AG09309 (cell line): ENCODE measurements at regions not wholly inside any gene's neighbourhood (a gene's known extent, or its start where the extent isn't known, plus 50 kb on each side); places are given as distances from the start of the nearest gene placed in this dataset.

Source experiments
- DNase-seq: peaks from one replicate; pipeline ENCODE4 v3.0.0-alpha.2; 2010; ENCODE audit warnings: low read depth
- H3K4me3 ChIP-seq: 2 replicates; pipeline ENCODE4 v1.5.1; 2011; ENCODE audit warnings: mild to moderate bottlenecking, low read depth, low read length, moderate library complexity; ENCODE audit not compliant: control insufficient read depth
- CTCF ChIP-seq: IDR thresholded peaks from 2 replicates; pipeline ENCODE4 v1.5.1; 2011; ENCODE audit warnings: mild to moderate bottlenecking, low read depth, low read length, inconsistent platforms; ENCODE audit not compliant: insufficient read depth, control insufficient read depth; ENCODE audit errors: missing control alignments

GRCh38 chr20:58145506-58146080 is 82.9 kb downstream of the ANKRD60 start:
- no peak for DNase-seq

GRCh38 chr20:58144096-58144495 is 84.4 kb downstream of the ANKRD60 start:
- TF ChIP-seq CTCF = no peak
- no peak overlapping the region for H3K4me3 ChIP-seq
- no peak for DNase-seq

More at GRCh38 chr20:58145506-58146080, 82.9 kb downstream of the ANKRD60 start:
- no peak for TF ChIP-seq CTCF
- H3K4me3 ChIP-seq = no peak overlapping the region

GRCh38 chr20:58143531-58143930 is 84.9 kb downstream of the ANKRD60 start:
- TF ChIP-seq CTCF = no peak
- no peak overlapping the region for H3K4me3 ChIP-seq
- no peak for DNase-seq

- DNase-seq = no peak
- TF ChIP-seq CTCF = no peak
These were observed 85.6 kb downstream of the ANKRD60 start for GRCh38 chr20:58142843-58143185.

GRCh38 chr20:58141971-58142842 is 86.2 kb downstream of the ANKRD60 start:
- no peak overlapping the region for H3K4me3 ChIP-seq
- DNase-seq = no peak
- no peak for TF ChIP-seq CTCF

More at GRCh38 chr20:58142843-58143185, 85.6 kb downstream of the ANKRD60 start:
- no peak overlapping the region for H3K4me3 ChIP-seq

- no peak for DNase-seq
- H3K4me3 ChIP-seq = no peak overlapping the region
- no peak for TF ChIP-seq CTCF
These were observed 87.0 kb downstream of the ANKRD60 start for GRCh38 chr20:58141496-58141895.
